H1 (cell line): ENCODE measurements at regions not wholly inside any gene's neighbourhood (a gene's known extent, or its start where the extent isn't known, plus 50 kb on each side); places are given as distances from the start of the nearest gene placed in this dataset.
"Not testable (repeated sequence)": the region's sequence is repeated elsewhere in the genome, so short reads cannot be mapped to it uniquely, and the experiment has no call there.

Experiments
- CTCF ChIA-PET: fragments of 300-600 bp; sonication (Branson Sonifier 250); formaldehyde crosslinking; loops from one replicate; lab custom pipeline; 2021; ENCODE audit not compliant: partially characterized antibody; lab: Charles Lee
- POLR2A ChIA-PET: fragments of 300-600 bp; sonication (Branson Sonifier 250); formaldehyde crosslinking; loops from one replicate; lab custom pipeline; 2021; ENCODE audit warnings: inconsistent platforms; ENCODE audit not compliant: partially characterized antibody; lab: Charles Lee
- DNase-seq, 2 experiments: peaks; one replicate each; pipeline versions ENCODE4 v3.0.0 to v3.0.0-alpha.2; 2010 to 2022; ENCODE audit warnings: low spot score in 2 of 2, low read depth in 1 of 2, mixed read lengths in 1 of 2
- FAIRE-seq: peaks from 2 replicates; lab custom pipeline; 2011; peaks lifted over from hg19 to GRCh38; lab: Jason Lieb, UNC
- H2AFZ ChIP-seq: 2 replicates; pipeline ENCODE4 v1.8.1; 2012; ENCODE audit warnings: low read length, inconsistent platforms
- H2AK5ac ChIP-seq: 2 replicates; pipeline ENCODE4 v1.6.1; 2013; ENCODE audit warnings: low read depth, low read length
- H2BK120ac ChIP-seq: replicated peaks from 2 replicates; pipeline ENCODE3; 2013; ENCODE audit warnings: low read depth, low read length, inconsistent platforms
- H2BK12ac ChIP-seq: 2 replicates; pipeline ENCODE4 v1.6.1; 2013; ENCODE audit warnings: low read depth, low read length
- H2BK15ac ChIP-seq: 2 replicates; pipeline ENCODE4 v1.6.1; 2013; ENCODE audit warnings: low read length
- H2BK20ac ChIP-seq: 2 replicates; pipeline ENCODE4 v1.6.1; 2013; ENCODE audit warnings: low read length
- H2BK5ac ChIP-seq: 2 replicates; pipeline ENCODE4 v1.6.1; 2013; ENCODE audit warnings: low read depth, low read length
- H3K14ac ChIP-seq: 2 replicates; pipeline ENCODE4 v1.6.1; 2013; ENCODE audit warnings: inconsistent platforms; ENCODE audit not compliant: insufficient read length
- H3K18ac ChIP-seq: 2 replicates; pipeline ENCODE4 v1.6.1; 2013; ENCODE audit warnings: low read length; ENCODE audit errors: extremely low read depth
- H3K23ac ChIP-seq: 2 replicates; pipeline ENCODE4 v1.6.1; 2013; ENCODE audit warnings: inconsistent platforms; ENCODE audit not compliant: insufficient read length
- H3K23me2 ChIP-seq: 2 replicates; pipeline ENCODE4 v1.6.1; 2013; ENCODE audit warnings: low read depth, low read length
- H3K27ac ChIP-seq: 2 replicates; pipeline ENCODE4 v1.6.1; 2011; ENCODE audit warnings: low read depth, low read length, inconsistent platforms
- H3K27me3 ChIP-seq, 4 experiments: replicated peaks in 1 of 4; 1 replicate in 1 of 4; 2 replicates in 3 of 4; pipeline versions ENCODE4 v1.6.1 to v1.8.1; 2011 to 2013; ENCODE audit warnings: low read length in 3 of 4, mild to moderate bottlenecking in 3 of 4, inconsistent platforms in 2 of 4, mixed read lengths in 2 of 4, moderate library complexity in 1 of 4; ENCODE audit not compliant: control insufficient read depth in 3 of 4, insufficient read depth in 3 of 4; ENCODE audit errors: extremely low read depth in 1 of 4
- H3K36me3 ChIP-seq, 4 experiments: 2 replicates each; pipeline versions ENCODE4 v1.6.1 to v1.8.1; 2011 to 2013; ENCODE audit warnings: mild to moderate bottlenecking in 4 of 4, low read length in 3 of 4, moderate library complexity in 2 of 4, control low read depth in 1 of 4, inconsistent platforms in 1 of 4; ENCODE audit not compliant: insufficient read depth in 4 of 4, control insufficient read depth in 2 of 4
- H3K4ac ChIP-seq: replicated peaks from 2 replicates; pipeline ENCODE3; 2013; ENCODE audit warnings: low read length, low read depth, mixed read lengths, inconsistent platforms; ENCODE audit not compliant: insufficient read length
- H3K4me1 ChIP-seq, 4 experiments: replicated peaks in 1 of 4; 1 replicate in 1 of 4; 2 replicates in 3 of 4; pipeline versions ENCODE4 v1.6.1 to v1.8.1; 2011 to 2013; ENCODE audit warnings: low read length in 3 of 4, inconsistent platforms in 2 of 4, mixed read lengths in 1 of 4; ENCODE audit not compliant: insufficient read depth in 4 of 4, control insufficient read depth in 3 of 4
- H3K4me2 ChIP-seq, 2 experiments: 2 replicates each; pipeline versions ENCODE4 v1.6.1 to v1.8.1; 2011 to 2013; ENCODE audit warnings: low read depth in 2 of 2, low read length in 2 of 2, control low read depth in 1 of 2, inconsistent platforms in 1 of 2, mild to moderate bottlenecking in 1 of 2; ENCODE audit not compliant: insufficient read depth in 1 of 2
- H3K4me3 ChIP-seq, 4 experiments: fragments of 200-600, 300-600 bp in 1 of 4; sonication (generic), shearing (Covaris generic), sonication (Bioruptor Twin) in 1 of 4; 2 replicates each; pipeline versions ENCODE4 v1.5.1 to v1.8.1; 2011 to 2016; ENCODE audit warnings: low read length in 4 of 4, low read depth in 3 of 4, control low read depth in 2 of 4, inconsistent platforms in 2 of 4, mild to moderate bottlenecking in 2 of 4, mixed read lengths in 1 of 4, moderate library complexity in 1 of 4; ENCODE audit not compliant: insufficient read depth in 2 of 4; ENCODE audit errors: extremely low read depth in 1 of 4
- H3K56ac ChIP-seq: replicated peaks from 2 replicates; pipeline ENCODE3; 2013; ENCODE audit warnings: low read depth, mild to moderate bottlenecking, mixed read lengths, low read length, inconsistent platforms; ENCODE audit not compliant: insufficient read length
- H3K79me1 ChIP-seq: 2 replicates; pipeline ENCODE4 v1.6.1; 2013; ENCODE audit warnings: low read depth, low read length, control low read depth
- H3K79me2 ChIP-seq, 2 experiments: 2 replicates each; pipeline versions ENCODE4 v1.6.1 to v1.8.1; 2012 to 2013; ENCODE audit warnings: low read length in 2 of 2, mild to moderate bottlenecking in 2 of 2, inconsistent platforms in 1 of 2; ENCODE audit not compliant: insufficient read depth in 2 of 2, control insufficient read depth in 1 of 2
- H3K9ac ChIP-seq, 4 experiments: replicated peaks in 1 of 4; 1 replicate in 1 of 4; 2 replicates in 3 of 4; pipeline versions ENCODE4 v1.6.1 to v1.8.1; 2011 to 2013; ENCODE audit warnings: low read depth in 3 of 4, low read length in 3 of 4, control low read depth in 2 of 4, mild to moderate bottlenecking in 2 of 4, moderate library complexity in 2 of 4, inconsistent platforms in 1 of 4; ENCODE audit errors: extremely low read depth in 1 of 4
- H3K9me3 ChIP-seq, 2 experiments: 2 replicates each; pipeline versions ENCODE4 v1.6.1 to v1.8.1; 2012 to 2013; ENCODE audit warnings: mild to moderate bottlenecking in 2 of 2, moderate library complexity in 2 of 2, control low read depth in 1 of 2, inconsistent platforms in 1 of 2, low read depth in 1 of 2, low read length in 1 of 2, mixed read lengths in 1 of 2; ENCODE audit not compliant: insufficient read depth in 2 of 2
- H4K20me1 ChIP-seq, 2 experiments: replicated peaks in 1 of 2; 2 replicates each; pipeline versions ENCODE3 to v1.8.1; 2011 to 2013; ENCODE audit warnings: inconsistent platforms in 2 of 2, low read length in 2 of 2, mild to moderate bottlenecking in 1 of 2; ENCODE audit not compliant: insufficient read depth in 2 of 2, control insufficient read depth in 1 of 2
- H4K5ac ChIP-seq: 2 replicates; pipeline ENCODE4 v1.6.1; 2013; ENCODE audit warnings: low read length, low read depth, mixed read lengths, inconsistent platforms; ENCODE audit not compliant: insufficient read length
- H4K8ac ChIP-seq: 2 replicates; pipeline ENCODE4 v1.8.0; 2013; ENCODE audit warnings: mild to moderate bottlenecking, moderate library complexity, low read length, inconsistent platforms; ENCODE audit not compliant: insufficient read depth; ENCODE audit errors: extremely low read depth
- H4K91ac ChIP-seq: replicated peaks from 2 replicates; pipeline ENCODE3; 2013; ENCODE audit warnings: low read length, mixed read lengths, inconsistent platforms; ENCODE audit not compliant: insufficient read length
- CTCF ChIP-seq, 3 experiments: IDR thresholded peaks; 1 replicate in 2 of 3; 2 replicates in 1 of 3; pipeline versions ENCODE4 v1.5.1 to v1.6.1; 2011; ENCODE audit warnings: low read length in 3 of 3, mild to moderate bottlenecking in 3 of 3, inconsistent platforms in 2 of 3, low read depth in 1 of 3, moderate library complexity in 1 of 3; ENCODE audit not compliant: insufficient read depth in 1 of 3; ENCODE audit errors: control extremely low read depth in 1 of 3
- RAD21 ChIP-seq, 2 experiments: IDR thresholded peaks in 1 of 2; conservative IDR thresholded peaks in 1 of 2; 2 replicates each; pipeline ENCODE4 v1.6.1; 2011; ENCODE audit warnings: low read depth in 2 of 2, low read length in 2 of 2, improper control_type of control experiment in 1 of 2, inconsistent platforms in 1 of 2, mild to moderate bottlenecking in 1 of 2, moderate library complexity in 1 of 2
- WGBS, 2 experiments: shearing (Covaris generic) in 1 of 2; methylation state at CpG; one replicate each; pipeline versions ENCODE4 v1.1.6 to v1.1.7; 2013 to 2015; ENCODE audit warnings: low lambda C conversion rate in 2 of 2, mixed read lengths in 2 of 2, inconsistent platforms in 1 of 2, low coverage in 1 of 2, missing lambda C conversion rate in 1 of 2; ENCODE audit not compliant: insufficient replicate concordance in 2 of 2, insufficient coverage in 1 of 2, insufficient read length in 1 of 2; ENCODE audit errors: extremely low coverage in 1 of 2, missing lambda C conversion rate in 1 of 2; 5-methylcytosine and 5-hydroxymethylcytosine counted together

DNA sequence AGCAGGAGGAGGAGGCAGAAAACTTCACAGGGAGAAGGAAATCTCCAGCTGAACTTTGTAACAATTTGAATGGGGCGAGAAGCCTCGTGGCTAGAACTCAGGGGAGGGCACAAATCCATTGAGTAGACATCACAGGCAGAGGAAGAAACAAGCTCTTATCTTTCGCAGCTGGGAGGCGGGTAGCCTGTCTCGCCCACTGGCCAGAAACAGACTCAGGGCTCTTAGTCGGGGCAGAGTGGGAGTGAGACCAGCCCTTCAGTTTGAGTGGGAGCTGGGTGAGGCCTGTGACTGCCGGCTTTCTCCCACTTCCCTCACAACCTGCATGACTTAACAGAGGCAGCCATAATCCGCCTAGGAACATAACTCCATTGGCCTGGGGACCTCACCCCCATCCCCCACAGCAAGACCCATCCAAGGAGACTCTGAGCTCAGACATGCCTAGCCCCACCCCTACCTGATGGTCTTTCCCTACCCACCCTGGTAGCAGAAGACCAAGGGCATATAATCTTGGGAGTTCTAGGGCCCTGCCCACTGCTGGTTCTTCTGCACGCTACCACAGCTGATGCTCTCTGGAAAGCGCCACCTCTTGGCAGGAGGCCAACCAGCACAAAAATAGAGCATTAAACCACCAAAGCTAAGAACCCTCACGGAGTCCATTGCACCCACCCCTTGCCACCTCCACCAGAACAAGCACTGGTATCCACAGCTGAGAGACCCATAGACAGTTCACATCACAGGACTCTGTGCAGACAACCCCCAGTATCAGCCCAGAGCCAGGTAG lies 77.8 kb upstream of the LMNTD1 start:
- H3K36me3 ChIP-seq, H2BK5ac ChIP-seq, H3K23me2 ChIP-seq, H3K9me3 ChIP-seq, H3K4me2 ChIP-seq, POLR2A ChIA-PET, H3K27me3 ChIP-seq, H4K8ac ChIP-seq, H3K23ac ChIP-seq, H4K20me1 ChIP-seq, H2BK120ac ChIP-seq, H2BK15ac ChIP-seq, H3K4me3 ChIP-seq, H2AK5ac ChIP-seq, H3K9ac ChIP-seq, H3K4me1 ChIP-seq, H3K79me2 ChIP-seq, H2BK20ac ChIP-seq, H3K14ac ChIP-seq, H3K18ac ChIP-seq, H3K56ac ChIP-seq, H2BK12ac ChIP-seq, DNase-seq, H4K5ac ChIP-seq, H4K91ac ChIP-seq, H3K79me1 ChIP-seq, FAIRE-seq, H3K27ac ChIP-seq, H3K4ac ChIP-seq: not testable (repeated sequence)
- 96% methylated on average over 11 of the region's 11 CpGs; no CpG with 5 or more reads in 1 of the 2 experiments for WGBS, 2 experiments
- CTCF ChIA-PET = interaction anchor here (0.6 to 2.0 kb wide), 7 partner anchors 9 to 193 kb away, joined by 3 to 6 read pairs (median 3); no protein-coding TSS in a partner anchor
- 0 out of 4 replicates have a peak, but pooled peaks of 1 of the 2 experiments have one; percentile 1 for TF ChIP-seq RAD21 (IDR thresholded peaks at IDR 0.05 in 1 of 2, conservative IDR thresholded peaks at IDR 0.05 in 1 of 2; ENCODE audit: low read depth in 2 of 2, low read length in 2 of 2)
- peak in 1 of 3 experiments; percentile 22; a peak in 1 of 4 replicates for TF ChIP-seq CTCF (IDR thresholded peaks at IDR 0.05; ENCODE audit: control extremely low read depth in 1 of 3, insufficient read depth in 1 of 3, low read depth in 1 of 3, low read length in 3 of 3)
- peak overlapping the region; percentile 32; the same call in 1 of the 2 replicates for H2AFZ ChIP-seq
